Fibroblast of mammary gland (primary cell): ENCODE measurements at regions not wholly inside any gene's neighbourhood (a gene's known extent, or its start where the extent isn't known, plus 50 kb on each side); places are given as distances from the start of the nearest gene placed in this dataset.
A peak's percentile ranks its signal among the peaks of the same experiment; 100 is the strongest.

Experiments
- DNase-seq: peaks from one replicate; pipeline ENCODE4 v3.0.0-alpha.2; 2010; ENCODE audit warnings: low read depth
- H3K4me3 ChIP-seq: 2 replicates; pipeline ENCODE4 v1.5.1; 2011; ENCODE audit warnings: low read depth, mild to moderate bottlenecking, low read length, moderate library complexity; ENCODE audit not compliant: control insufficient read depth
- CTCF ChIP-seq: conservative IDR thresholded peaks from 2 replicates; pipeline ENCODE4 v1.5.1; 2011; ENCODE audit warnings: low read depth, low read length, inconsistent platforms; ENCODE audit not compliant: control insufficient read depth, insufficient read depth

- no peak for TF ChIP-seq CTCF
- no peak overlapping the region for H3K4me3 ChIP-seq
- no peak for DNase-seq
These were observed 259.3 kb downstream of the HTR7 start for GRCh38 chr10:90598513-90598912.

GRCh38 chr10:90602862-90603610 lies 254.8 kb downstream of the HTR7 start:
- DNase-seq = peak; percentile 78

GRCh38 chr10:90604636-90605035 lies 253.2 kb downstream of the HTR7 start:
- no peak overlapping the region for H3K4me3 ChIP-seq
- no peak for DNase-seq
- TF ChIP-seq CTCF = no peak

More at GRCh38 chr10:90602862-90603610, 254.8 kb downstream of the HTR7 start:
- no peak for TF ChIP-seq CTCF
- no peak overlapping the region for H3K4me3 ChIP-seq

DNA sequence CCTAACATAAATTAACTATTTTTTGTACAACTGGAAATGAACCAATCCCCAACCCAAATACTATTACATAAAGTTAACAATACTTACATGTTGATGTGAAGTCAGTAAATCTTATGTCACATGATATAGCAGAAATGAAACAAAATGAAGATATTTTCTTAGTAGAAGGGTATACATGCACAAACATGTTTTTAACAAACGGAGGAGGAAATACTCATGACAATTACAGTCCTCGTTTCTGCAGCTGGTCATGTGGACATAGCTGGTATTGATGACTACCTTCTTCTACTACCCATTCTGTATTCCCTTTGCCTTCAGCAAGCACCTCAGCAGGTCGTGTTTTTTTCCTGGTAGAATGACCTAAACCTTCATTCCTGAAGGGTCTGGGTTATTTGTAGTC lies 252.3 kb downstream of the HTR7 start:
- no peak overlapping the region for H3K4me3 ChIP-seq
- DNase-seq = no peak
- TF ChIP-seq CTCF = no peak

DNA sequence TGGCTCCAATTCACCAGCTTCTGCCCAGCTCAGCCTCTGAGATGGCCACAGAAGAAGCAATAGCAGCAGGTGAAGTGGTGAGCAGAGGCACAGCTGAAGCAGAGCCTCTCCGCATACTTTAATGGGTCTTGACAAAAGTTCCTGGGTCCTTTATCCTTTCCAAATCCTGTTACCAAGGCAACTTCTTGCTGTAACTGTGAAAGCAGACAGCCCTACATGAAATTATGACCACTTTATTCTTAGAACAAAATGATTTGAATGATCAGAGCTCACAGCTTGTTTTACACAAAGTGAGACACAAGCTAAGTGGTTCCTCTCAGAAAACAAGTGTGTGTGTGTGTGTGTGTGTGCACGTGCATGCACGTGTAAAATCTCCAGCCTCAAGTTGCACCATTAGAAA lies 245.6 kb downstream of the HTR7 start:
- no peak for DNase-seq
- TF ChIP-seq CTCF = no peak
- H3K4me3 ChIP-seq = no peak overlapping the region

DNA sequence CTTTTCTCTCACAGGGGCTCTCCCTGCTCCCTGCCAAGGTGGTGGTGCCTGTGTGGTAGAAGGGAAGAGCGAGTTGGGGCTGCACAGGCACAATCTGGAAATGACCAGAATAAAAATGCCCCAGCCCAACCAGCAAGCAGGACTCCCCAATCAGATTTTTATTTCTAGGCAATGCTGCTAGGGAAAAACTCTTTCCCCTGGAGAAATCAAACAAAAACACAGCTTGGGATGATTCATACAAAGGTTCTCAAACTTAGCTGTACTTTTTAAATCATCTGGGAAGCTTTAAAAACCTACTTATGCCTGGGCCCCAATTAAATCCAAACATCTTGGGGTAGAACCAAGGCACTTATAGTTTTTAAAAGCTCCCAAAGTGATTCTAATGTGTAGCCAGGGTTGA lies 243.2 kb downstream of the HTR7 start:
- no peak overlapping the region for H3K4me3 ChIP-seq
- TF ChIP-seq CTCF = no peak
- no peak for DNase-seq

DNA sequence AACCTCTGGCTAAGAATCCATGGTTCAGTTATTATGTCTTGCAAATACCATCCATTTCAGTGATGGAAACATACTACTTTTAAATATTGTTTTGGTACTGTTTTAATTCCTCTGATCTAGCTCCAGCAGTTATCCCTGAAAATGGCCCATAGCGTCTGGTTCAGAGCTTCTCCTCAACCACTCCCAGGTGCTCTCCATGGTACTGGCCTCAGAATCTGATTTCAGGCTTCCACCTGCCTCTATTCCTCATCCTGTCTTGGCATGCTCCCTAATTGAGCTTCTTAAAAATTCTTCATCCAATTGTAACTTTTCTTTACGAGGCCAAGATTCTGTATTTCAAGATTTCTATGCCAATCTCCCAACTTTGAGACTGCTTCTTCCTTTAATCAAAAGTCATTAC lies 236.3 kb downstream of the HTR7 start:
- H3K4me3 ChIP-seq = no peak overlapping the region
- DNase-seq = peak; percentile 16
- TF ChIP-seq CTCF = no peak
